Left kidney (tissue), 1 donor: ENCODE measurements at regions not wholly inside any gene's neighbourhood (a gene's known extent, or its start where the extent isn't known, plus 50 kb on each side); places are given as distances from the start of the nearest gene placed in this dataset.

Source experiments
- DNase-seq: peaks from one replicate; pipeline ENCODE4 v3.0.0-alpha.2; 2013

- DNase-seq, result no peak
These were observed 101.2 kb downstream of the HDGFL1 start for GRCh38 chr6:22670605-22671004.

- no peak for DNase-seq
These were observed 104.1 kb downstream of the HDGFL1 start for GRCh38 chr6:22673474-22673873.

DNA sequence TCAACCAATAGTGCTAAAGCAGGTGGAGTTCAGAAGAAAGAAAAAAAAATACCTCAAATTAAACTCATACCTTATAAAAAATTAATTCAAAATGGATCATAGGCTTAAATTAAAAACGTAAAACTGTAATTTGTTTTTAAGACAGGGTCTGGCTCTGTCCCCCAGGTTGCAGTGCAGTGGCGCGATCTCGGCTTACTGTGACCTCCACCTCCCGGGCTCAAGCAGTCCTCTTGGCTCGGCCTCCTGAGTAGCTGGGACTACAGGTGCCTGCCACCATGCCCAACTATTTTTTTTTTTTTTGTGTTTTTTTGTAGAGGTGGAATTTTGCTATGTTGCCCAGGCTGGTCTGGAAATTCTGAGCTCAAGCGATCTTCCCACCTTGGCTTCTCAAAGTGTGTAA lies 111.6 kb downstream of the HDGFL1 start:
- no peak for DNase-seq

DNA sequence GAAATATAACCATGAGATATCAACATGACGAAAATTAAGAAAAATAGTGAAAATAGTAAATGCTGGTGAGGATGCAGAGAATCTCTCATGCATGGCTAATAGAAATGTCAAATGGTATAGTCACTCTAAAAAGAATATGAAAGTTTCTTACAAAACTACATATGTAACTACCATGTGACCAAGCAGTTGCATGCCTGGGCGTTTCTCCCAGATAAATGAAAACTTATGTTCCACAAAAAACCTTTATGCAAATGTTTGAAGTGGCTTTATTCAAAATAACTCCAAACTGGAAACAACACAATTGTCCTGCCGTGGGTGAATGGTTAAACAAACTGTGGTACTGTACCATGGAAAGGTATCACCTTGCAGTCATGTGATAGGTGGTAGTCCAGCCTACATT lies 112.4 kb downstream of the HDGFL1 start:
- DNase-seq, result no peak

DNA sequence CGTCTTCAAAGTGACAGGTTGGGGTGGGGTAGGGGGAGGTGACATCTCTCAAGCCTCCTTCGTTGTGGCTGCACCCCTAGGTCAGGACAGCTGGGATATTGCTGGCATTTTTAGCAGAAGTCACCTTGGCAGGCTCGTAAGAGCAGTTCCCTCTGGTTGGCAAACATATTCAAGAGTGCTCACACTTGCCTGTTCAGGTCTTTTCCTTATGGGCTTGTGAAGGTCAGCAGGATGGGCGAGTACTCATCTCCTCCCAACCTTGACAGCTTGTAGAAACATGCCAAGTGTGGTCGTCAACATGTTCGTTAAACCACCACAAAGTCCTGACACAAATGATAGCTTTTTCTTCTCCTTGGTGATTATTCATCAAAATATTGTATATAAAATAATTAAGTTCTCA lies 113.6 kb downstream of the HDGFL1 start:
- no peak for DNase-seq

GRCh38 chr6:22690446-22690845 lies 121.1 kb downstream of the HDGFL1 start:
- DNase-seq, result no peak

DNA sequence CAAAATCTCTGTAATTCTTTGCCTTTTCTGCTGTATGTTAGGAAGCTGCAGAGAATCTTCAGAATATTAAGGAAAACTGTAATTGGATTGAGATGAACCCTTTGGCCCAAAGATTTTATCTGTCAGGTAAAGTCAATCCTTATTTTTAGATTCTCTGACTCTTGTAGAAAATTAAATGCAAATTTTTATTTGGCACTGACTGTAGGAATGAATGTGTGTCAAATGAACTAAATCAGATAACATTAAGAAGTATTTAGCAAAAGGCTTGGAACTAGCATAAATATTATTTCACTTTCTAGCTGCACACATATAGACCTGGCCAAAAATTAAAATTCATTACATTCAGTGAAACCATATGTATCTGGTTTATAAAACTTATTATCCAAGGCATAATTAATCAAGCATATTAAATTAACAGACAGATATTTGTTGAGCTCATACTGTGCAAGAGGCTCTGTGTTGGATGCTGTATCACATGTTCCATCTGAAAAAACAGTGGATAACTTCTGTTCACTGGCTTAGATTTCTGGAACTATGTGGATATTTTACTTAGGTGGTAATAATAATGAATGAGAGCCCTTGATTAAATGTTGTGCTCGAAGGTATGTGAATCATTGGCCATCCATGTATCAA lies 124.8 kb downstream of the HDGFL1 start:
- DNase-seq, result no peak

DNA sequence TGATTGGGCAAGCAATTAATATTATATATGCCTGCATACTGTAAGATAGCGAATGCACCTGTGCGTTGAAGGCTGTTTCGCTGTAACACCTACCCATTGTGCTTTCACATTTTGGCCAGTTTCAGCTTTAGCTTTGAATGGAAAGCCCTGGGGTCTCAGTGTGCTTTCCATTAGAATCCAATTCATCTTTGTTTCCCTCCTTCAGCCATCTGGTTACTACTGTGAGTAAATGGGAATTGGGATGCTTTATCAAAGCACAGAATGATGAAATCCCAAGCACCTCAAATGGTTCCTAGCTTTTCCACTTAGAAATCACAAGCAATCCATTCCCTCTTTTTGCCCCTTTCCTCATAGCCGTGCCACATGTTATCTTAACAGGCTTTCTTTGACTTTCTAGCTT lies 127.1 kb downstream of the HDGFL1 start:
- no peak for DNase-seq

GRCh38 chr6:22697306-22697705 lies 127.9 kb downstream of the HDGFL1 start:
- no peak for DNase-seq

DNA sequence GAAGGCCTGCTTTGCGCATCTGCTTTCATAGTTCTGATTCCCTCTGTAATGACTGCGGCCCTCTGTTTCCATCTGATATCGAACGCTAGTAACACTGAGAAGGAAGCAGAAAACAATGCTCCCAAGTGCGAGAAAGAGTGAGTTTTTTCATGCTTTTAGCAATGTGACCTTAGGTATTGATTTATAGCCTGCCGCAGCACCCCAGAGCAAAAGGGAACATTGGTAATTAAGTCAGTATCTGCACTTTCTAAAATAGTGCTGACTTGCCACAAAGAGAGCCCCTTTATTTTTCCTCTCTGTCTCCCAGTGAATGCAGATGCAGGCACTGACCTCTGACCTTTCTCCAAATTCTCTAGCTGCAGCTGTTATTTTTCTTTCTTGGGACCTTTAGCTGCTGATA lies 129.8 kb downstream of the HDGFL1 start:
- DNase-seq, result no peak

GRCh38 chr6:22706651-22707050 lies 137.3 kb downstream of the HDGFL1 start:
- DNase-seq, result no peak

GRCh38 chr6:22708469-22708868 lies 139.1 kb downstream of the HDGFL1 start:
- DNase-seq, result no peak

GRCh38 chr6:22709803-22710202 lies 140.4 kb downstream of the HDGFL1 start:
- DNase-seq, result no peak

GRCh38 chr6:22716721-22717120 lies 147.4 kb downstream of the HDGFL1 start:
- DNase-seq, result no peak

- peak; percentile 52 for DNase-seq
These were observed 148.5 kb downstream of the HDGFL1 start for GRCh38 chr6:22717915-22718314.

DNA sequence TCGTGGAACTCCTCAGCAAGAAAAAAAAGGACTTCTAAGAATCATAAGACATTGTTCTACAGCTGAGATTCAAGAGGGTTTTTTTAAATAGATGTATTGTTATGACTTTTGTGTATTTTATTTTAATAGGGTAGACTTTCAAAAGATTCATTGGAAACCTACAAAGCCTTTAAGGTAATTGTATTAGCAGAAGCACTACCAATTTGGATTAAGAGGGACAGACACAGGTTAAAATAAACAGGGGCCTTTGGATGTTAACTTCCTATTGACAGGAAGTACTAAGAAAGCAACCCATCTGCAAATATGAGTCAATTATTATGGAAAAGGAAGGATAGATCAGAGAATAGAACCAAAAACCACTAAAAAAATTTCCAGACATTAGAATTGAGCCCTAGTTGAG lies 153.5 kb downstream of the HDGFL1 start:
- DNase-seq, result no peak

DNA sequence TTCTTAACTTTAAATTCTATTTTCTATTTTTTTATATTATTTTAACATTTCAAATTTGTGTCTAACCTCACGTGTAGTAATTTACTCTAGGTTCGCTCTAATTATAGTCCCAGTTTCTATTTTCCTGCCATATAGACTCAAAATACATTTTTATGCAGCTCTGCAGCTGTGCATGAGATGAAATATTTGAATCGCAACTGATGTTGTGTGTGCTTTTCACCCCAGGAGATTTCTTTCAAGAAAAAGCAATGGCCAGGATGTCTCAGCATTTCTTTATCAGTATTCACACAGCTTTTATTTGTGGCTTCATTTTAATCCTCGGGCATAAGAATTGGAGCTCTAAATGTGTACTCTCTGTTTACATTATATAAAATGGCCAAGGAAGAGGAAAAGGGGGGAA lies 157.6 kb downstream of the HDGFL1 start:
- DNase-seq, result no peak

DNA sequence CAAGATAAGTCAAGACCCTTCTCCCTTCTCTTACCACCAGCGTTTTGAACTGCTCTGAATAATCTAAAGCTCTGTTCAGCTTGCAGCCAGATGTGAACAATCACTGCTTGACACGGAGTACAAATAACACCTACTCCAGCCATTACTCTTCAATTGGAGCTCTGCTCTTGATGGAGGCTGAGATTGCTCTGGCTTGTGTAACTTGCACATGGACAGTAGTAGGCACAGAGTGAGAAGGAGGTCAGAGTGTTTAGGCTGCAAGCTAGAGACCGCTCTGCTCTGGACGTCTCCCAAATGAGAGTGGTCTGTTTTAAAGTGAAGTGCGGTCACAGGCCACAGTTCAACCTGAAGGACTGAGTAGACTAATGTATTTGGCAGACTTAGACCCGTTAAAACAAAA lies 158.3 kb downstream of the HDGFL1 start:
- peak; percentile 57 for DNase-seq

- DNase-seq, result no peak
These were observed 163.0 kb downstream of the HDGFL1 start for GRCh38 chr6:22732176-22732970.

DNA sequence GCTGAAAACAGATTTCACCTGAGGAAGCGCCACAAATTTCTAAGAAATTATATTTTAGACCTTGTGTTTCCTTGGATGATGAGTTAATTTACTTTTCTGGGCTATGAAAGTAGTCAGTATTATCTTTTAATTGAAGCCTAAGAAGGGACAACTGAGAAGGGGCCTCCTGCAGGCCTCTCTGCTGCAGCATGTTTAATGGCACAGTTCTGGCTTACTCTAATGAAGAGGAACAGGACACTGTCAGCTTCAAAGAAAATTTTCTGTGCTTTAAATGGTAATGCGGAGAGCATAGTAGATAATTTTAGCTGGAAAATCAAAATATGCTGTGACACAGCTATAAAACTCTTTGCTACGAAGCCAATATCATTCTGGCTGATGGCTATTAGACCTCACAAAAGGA lies 167.4 kb downstream of the HDGFL1 start:
- no peak for DNase-seq

DNA sequence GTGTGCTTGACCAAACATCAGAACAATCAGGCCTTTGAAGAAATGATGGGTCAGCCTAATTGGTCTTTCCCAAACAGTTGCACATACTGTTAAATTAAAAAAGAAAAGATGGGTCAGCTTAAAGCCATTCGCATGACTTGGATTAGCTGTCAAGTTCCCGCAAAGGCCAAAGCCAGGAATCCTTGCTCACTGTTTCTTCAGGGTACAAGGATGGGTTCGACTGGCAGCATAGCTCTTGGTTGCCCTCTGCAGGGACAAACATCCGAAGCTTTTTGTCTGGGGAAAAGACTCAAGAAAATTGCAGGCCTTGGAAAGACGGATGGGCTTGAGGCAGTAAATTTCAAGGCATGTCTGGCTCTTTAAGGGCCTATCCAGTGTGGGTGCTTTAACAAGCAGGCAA lies 168.0 kb downstream of the HDGFL1 start:
- peak; percentile 77 for DNase-seq

GRCh38 chr6:22738194-22738593 lies 168.8 kb downstream of the HDGFL1 start:
- no peak for DNase-seq

DNA sequence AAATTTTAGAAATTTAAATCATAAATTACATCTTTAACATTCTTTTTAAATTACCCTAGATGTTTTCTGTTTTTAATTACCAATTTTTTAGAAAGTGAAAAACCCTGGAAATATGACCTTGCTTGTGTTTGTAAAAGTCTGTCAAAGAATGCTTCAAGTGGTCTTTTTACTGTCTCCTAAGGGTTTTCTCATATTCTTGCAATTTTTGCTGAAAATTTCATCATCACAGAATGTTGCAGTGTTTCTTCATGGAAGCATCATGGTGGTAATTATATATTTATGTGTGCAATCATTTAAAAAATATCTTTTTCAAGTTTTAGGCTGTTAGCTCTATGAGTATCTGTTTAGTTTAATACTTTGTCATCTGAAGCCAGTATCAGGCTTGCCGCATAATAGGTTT lies 178.2 kb downstream of the HDGFL1 start:
- no peak for DNase-seq

GRCh38 chr6:22748681-22749080 lies 179.3 kb downstream of the HDGFL1 start:
- DNase-seq, result no peak
